Natural killer cell (primary cell): ENCODE measurements at regions not wholly inside any gene's neighbourhood (a gene's known extent, or its start where the extent isn't known, plus 50 kb on each side); places are given as distances from the start of the nearest gene placed in this dataset.

Experiments
- ATAC-seq, 3 donors: fragments of 150-1000 bp in 2 of 3; fragments of 200-7000 bp in 1 of 3; cut with Tn5 transposase; 1 replicate in 1 of 3; 2 replicates in 2 of 3; pipeline ENCODE4 v1.10.0; 2021; ENCODE audit warnings: mild to moderate bottlenecking in 2 of 3, moderate library complexity in 2 of 3
- DNase-seq, 2 donors: peaks; one replicate each; pipeline versions ENCODE4 v3.0.0 to v3.0.0-alpha.2; 2013 to 2021; ENCODE audit warnings: mixed read lengths in 1 of 2
- H3K27ac ChIP-seq: one replicate; pipeline ENCODE4 v1.5.1; 2013; ENCODE audit warnings: mild to moderate bottlenecking, low read length
- H3K27me3 ChIP-seq: one replicate; pipeline ENCODE4 v1.6.1; 2013; ENCODE audit warnings: low read length; ENCODE audit not compliant: control insufficient read depth, insufficient read depth
- H3K36me3 ChIP-seq: one replicate; pipeline ENCODE4 v1.6.1; 2013; ENCODE audit warnings: low read length; ENCODE audit not compliant: control insufficient read depth, insufficient read depth
- H3K4me1 ChIP-seq: one replicate; pipeline ENCODE4 v1.6.1; 2013; ENCODE audit warnings: low read length; ENCODE audit not compliant: control insufficient read depth, insufficient read depth
- H3K4me3 ChIP-seq: one replicate; pipeline ENCODE4 v1.5.1; 2013; ENCODE audit warnings: low read length
- H3K9me3 ChIP-seq: one replicate; pipeline ENCODE4 v1.6.1; 2013; ENCODE audit warnings: low read length; ENCODE audit not compliant: control insufficient read depth, insufficient read depth
- H3K27ac Mint-ChIP-seq, 2 donors: one replicate each; pipeline ENCODE4 v1.8.0; 2022; ENCODE audit warnings: mild to moderate bottlenecking in 2 of 2, mixed read lengths in 2 of 2, moderate library complexity in 1 of 2
- H3K27me3 Mint-ChIP-seq, 2 donors: one replicate each; pipeline ENCODE4 v1.8.0; 2022; ENCODE audit warnings: low read depth in 2 of 2, mixed read lengths in 2 of 2
- H3K36me3 Mint-ChIP-seq: one replicate; pipeline ENCODE4 v1.8.0; 2022; ENCODE audit warnings: mixed read lengths
- H3K4me1 Mint-ChIP-seq, 2 donors: one replicate each; pipeline ENCODE4 v1.8.0; 2022; ENCODE audit warnings: mixed read lengths in 2 of 2
- H3K4me3 Mint-ChIP-seq: one replicate; pipeline ENCODE4 v1.8.0; 2022; ENCODE audit warnings: mild to moderate bottlenecking, moderate library complexity, mixed read lengths
- H3K9me3 Mint-ChIP-seq, 2 donors: one replicate each; pipeline ENCODE4 v1.8.0; 2022; ENCODE audit warnings: mixed read lengths in 2 of 2
- WGBS: methylation state at CpG from one replicate; pipeline ENCODE4 v1.1.7; 2013; ENCODE audit warnings: missing lambda C conversion rate; ENCODE audit not compliant: insufficient coverage; 5-methylcytosine and 5-hydroxymethylcytosine counted together
- intact Hi-C: fragments of 100-400 bp; cut with micrococcal nuclease; formaldehyde crosslinking; loops from one replicate; pipeline ENCODE4 v1.14.2; 2022
- TF ChIP-seq, protein P1 (sequence below): fragments of 200-600 bp; IDR thresholded peaks from one replicate; pipeline ENCODE4 v1.8.0; 2022; ENCODE audit warnings: antibody characterized with exemption

DNA sequence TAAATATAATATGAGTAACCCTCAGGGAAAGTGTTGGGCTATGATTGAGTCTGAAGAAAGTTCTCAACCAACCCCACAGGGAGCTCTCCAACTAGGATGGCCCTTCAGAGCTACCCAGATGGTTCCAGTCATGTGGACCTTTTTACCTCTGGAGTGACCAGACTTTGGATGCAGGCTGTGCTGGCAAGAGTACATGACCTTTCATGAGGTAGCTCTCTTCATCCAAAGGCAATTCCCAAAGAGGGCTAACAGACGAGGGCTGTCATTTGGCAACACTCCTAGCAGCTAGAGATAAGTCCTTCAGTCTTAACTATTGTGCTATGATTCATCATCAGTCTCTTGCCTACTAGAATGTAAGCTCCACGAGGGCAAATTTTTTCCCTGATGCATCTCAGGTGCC, 75.4 kb downstream of the DUSP6 start:
- Mint-ChIP-seq H3K4me3 (no peak overlapping the region), H3K27me3 (no peaks in the 10 kb centered on the region), H3K27ac (no peak overlapping the region), H3K36me3 (no peaks in the 10 kb centered on the region), H3K9me3 (no peaks in the 10 kb centered on the region), H3K4me1 (peaks cover 34 to 36% of the 10 kb centered on the region in 2 donors)
- intact Hi-C loops = no loop called here
- DNase-seq = no peak
- peaks cover 9% of the 10 kb centered on the region for H3K4me1 ChIP-seq
- H3K36me3 ChIP-seq = no peaks in the 10 kb centered on the region
- H3K4me3 ChIP-seq = no peak overlapping the region
- H3K27ac ChIP-seq = no peak overlapping the region
- no peaks in the 10 kb centered on the region for H3K9me3 ChIP-seq
- TF ChIP-seq, protein P1, sequence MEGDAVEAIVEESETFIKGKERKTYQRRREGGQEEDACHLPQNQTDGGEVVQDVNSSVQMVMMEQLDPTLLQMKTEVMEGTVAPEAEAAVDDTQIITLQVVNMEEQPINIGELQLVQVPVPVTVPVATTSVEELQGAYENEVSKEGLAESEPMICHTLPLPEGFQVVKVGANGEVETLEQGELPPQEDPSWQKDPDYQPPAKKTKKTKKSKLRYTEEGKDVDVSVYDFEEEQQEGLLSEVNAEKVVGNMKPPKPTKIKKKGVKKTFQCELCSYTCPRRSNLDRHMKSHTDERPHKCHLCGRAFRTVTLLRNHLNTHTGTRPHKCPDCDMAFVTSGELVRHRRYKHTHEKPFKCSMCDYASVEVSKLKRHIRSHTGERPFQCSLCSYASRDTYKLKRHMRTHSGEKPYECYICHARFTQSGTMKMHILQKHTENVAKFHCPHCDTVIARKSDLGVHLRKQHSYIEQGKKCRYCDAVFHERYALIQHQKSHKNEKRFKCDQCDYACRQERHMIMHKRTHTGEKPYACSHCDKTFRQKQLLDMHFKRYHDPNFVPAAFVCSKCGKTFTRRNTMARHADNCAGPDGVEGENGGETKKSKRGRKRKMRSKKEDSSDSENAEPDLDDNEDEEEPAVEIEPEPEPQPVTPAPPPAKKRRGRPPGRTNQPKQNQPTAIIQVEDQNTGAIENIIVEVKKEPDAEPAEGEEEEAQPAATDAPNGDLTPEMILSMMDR = no peak
- no peak for ATAC-seq
- no peaks in the 10 kb centered on the region for H3K27me3 ChIP-seq
- 90% methylated on average over 1 of the region's 2 CpGs for WGBS

DNA sequence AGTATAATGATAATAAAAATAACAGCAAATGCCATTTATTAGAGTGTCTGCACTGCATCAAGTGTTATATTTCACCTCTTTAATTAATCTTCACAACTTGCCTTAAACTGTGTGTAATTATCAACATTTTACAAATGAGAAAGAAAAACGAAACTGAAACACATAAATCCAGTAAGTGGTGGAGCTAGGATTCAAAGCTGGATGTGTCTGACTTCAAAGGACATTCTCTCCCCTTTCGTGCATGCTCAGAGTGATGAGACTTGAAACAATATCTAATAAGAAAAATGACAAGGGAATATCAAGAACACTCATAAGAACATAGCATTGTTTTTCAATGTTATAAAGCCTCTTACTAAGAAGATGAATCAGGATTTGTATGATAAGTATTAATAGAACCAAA, 78.8 kb downstream of the DUSP6 start:
- Mint-ChIP-seq H3K27me3 (no peaks in the 10 kb centered on the region), H3K9me3 (peaks cover 0 to 4% of the 10 kb centered on the region in 2 donors), H3K4me3 (no peak overlapping the region), H3K27ac (no peak overlapping the region), H3K36me3 (peaks cover 7% of the 10 kb centered on the region), H3K4me1 (peaks cover 15% of the 10 kb centered on the region in 2 donors)
- H3K27me3 ChIP-seq = no peaks in the 10 kb centered on the region
- TF ChIP-seq, protein P1 = no peak
- DNase-seq (no peak), ATAC-seq (peak in 1 of 3 donors; percentile 32)
- WGBS = no CpG with 5 or more reads among the region's 2 CpGs
- no peak overlapping the region for H3K27ac ChIP-seq
- no peaks in the 10 kb centered on the region for H3K9me3 ChIP-seq
- intact Hi-C loops = no loop called here
- H3K4me1 ChIP-seq = no peaks in the 10 kb centered on the region
- H3K4me3 ChIP-seq = no peak overlapping the region
- H3K36me3 ChIP-seq = no peaks in the 10 kb centered on the region

DNA sequence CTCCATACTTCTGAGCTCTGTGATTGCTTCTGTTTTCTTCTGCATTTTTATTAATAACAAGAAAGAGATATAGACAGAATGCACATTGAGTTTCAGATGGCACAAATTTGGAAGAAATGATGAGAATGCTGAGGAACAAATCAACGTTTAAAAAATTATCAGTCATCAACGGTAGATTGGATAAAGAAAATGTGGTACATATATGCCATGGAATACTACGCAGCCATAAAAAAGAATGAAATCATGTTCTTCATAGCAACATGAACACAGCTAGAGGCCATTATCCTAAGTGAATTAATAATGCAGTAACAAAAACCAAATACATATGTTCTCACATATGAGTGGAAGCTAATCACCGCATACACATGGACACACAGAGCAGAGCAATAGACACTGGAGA, 81.8 kb downstream of the DUSP6 start:
- Mint-ChIP-seq H3K4me1 (peaks cover 13% of the 10 kb centered on the region in 2 donors), H3K27ac (no peak overlapping the region), H3K27me3 (no peaks in the 10 kb centered on the region), H3K9me3 (peaks cover 0 to 4% of the 10 kb centered on the region in 2 donors), H3K4me3 (no peak overlapping the region), H3K36me3 (peaks cover 7% of the 10 kb centered on the region)
- no peaks in the 10 kb centered on the region for H3K36me3 ChIP-seq
- WGBS = 100% methylated on average over 3 of the region's 4 CpGs
- intact Hi-C loops = no loop called here
- DNase-seq = no peak
- H3K9me3 ChIP-seq = no peaks in the 10 kb centered on the region
- TF ChIP-seq, protein P1 = no peak
- H3K27ac ChIP-seq = no peak overlapping the region
- H3K27me3 ChIP-seq = no peaks in the 10 kb centered on the region
- H3K4me1 ChIP-seq = no peaks in the 10 kb centered on the region
- ATAC-seq = no peak
- no peak overlapping the region for H3K4me3 ChIP-seq

DNA sequence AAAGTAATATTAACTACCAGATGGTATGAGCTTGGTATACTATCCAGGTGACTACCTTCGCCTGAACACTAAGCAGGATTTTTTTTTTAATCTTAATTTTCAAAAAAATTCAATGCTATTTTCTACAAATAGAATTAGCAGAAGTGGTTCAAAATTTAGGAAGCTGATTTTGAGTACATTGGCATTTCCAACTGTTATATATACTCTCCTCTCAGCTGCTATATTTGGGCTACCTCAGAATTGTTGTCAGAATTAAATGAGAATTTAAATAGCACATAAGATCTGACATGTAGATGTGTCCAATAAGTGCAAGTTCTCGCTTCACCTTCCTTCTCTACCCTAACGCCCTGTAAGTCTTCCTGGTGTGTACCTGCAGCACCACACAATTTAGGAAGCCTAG, 83.1 kb downstream of the DUSP6 start:
- H3K27me3 Mint-ChIP-seq = no peaks in the 10 kb centered on the region
- intact Hi-C loops = no loop called here

More for the DNA sequence above, 83.1 kb downstream of the DUSP6 start:
- no peaks in the 10 kb centered on the region for H3K27me3 ChIP-seq
- peaks cover 13% of the 10 kb centered on the region in 2 donors for H3K4me1 Mint-ChIP-seq
- H3K27ac Mint-ChIP-seq = no peak overlapping the region
- H3K36me3 ChIP-seq = no peaks in the 10 kb centered on the region
- peaks cover 7% of the 10 kb centered on the region for H3K36me3 Mint-ChIP-seq
- no peaks in the 10 kb centered on the region for H3K9me3 ChIP-seq
- H3K4me3 Mint-ChIP-seq = no peak overlapping the region
- TF ChIP-seq, protein P1 = no peak
- no peak overlapping the region for H3K27ac ChIP-seq
- WGBS = 58% methylated on average over 2 of the region's 3 CpGs
- peaks cover 0 to 4% of the 10 kb centered on the region in 2 donors for H3K9me3 Mint-ChIP-seq
- H3K4me3 ChIP-seq = no peak overlapping the region
- ATAC-seq (no peak), DNase-seq (no peak)
- H3K4me1 ChIP-seq = no peaks in the 10 kb centered on the region
